PC-3 (cell line): ENCODE measurements at regions not wholly inside any gene's neighbourhood (a gene's known extent, or its start where the extent isn't known, plus 50 kb on each side); places are given as distances from the start of the nearest gene placed in this dataset.
A peak's percentile ranks its signal among the peaks of the same experiment; 100 is the strongest.

Experiments
- CTCF ChIP-seq: fragments of 300-600 bp; sonication (generic); conservative IDR thresholded peaks from 2 replicates; pipeline ENCODE4 v1.5.1; 2017; ENCODE audit warnings: antibody characterized with exemption, low read depth, mild to moderate bottlenecking, low read length
- EZH2 ChIP-seq: fragments of 300-600 bp; sonication (generic); IDR thresholded peaks from one replicate; pipeline ENCODE4 v1.6.1; 2017; ENCODE audit warnings: antibody characterized with exemption, mild to moderate bottlenecking, low read length; ENCODE audit not compliant: unreplicated experiment
- EZH2phosphoT487 ChIP-seq: fragments of 300-600 bp; sonication (generic); IDR thresholded peaks from 2 replicates; pipeline ENCODE4 v1.6.1; 2018; ENCODE audit warnings: mild to moderate bottlenecking, antibody characterized with exemption, low read length, borderline replicate concordance

DNA sequence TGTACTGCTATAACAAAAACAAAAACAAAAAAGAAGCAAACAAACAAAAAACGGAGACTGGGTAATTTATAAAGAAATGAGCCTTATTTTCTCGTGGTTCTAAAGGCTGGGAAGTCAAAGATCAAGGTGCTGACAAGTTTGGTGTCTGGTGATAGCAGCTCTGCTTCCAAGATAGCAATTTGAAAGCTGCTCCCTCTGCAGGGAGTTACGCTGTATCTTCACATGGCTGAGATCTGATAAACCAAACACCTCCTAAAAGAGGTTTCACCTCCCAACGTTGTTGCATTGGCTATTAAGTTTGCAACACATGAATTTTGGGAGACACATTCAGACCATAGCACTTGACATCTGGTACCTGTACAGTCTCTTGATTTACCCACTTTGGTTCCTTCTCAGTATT is 854.2 kb downstream of the CENPC start:
- TF ChIP-seq CTCF (peak; percentile 56), EZH2 (no peak), EZH2phosphoT487 (no peak)
